ENCODE measurements at regions not wholly inside any gene's neighbourhood (a gene's known extent, or its start where the extent isn't known, plus 50 kb on each side); places are given as distances from the start of the nearest gene placed in this dataset.

GRCh38 chr10:36393801-36394200, 731.6 kb upstream of the ANKRD30A start:
- TF ChIP-seq CTCF (conservative IDR thresholded peaks at IDR 0.05 in 1 of 2, IDR thresholded peaks at IDR 0.05 in 1 of 2; ENCODE audit: low read depth in 1 of 2, low read length in 2 of 2) (no peak), EZH2 (IDR thresholded peaks at IDR 0.05; ENCODE audit: low read length, missing control alignments) (no peak)

Measured in fibroblast of lung (primary cell).